ENCODE measurements at regions not wholly inside any gene's neighbourhood (a gene's known extent, or its start where the extent isn't known, plus 50 kb on each side); places are given as distances from the start of the nearest gene placed in this dataset.

GRCh38 chr7:118129041-118129795 is 54.7 kb upstream of the LSM8 start:
- Histone ChIP-seq H3K27me3 (no peaks in the 10 kb centered on the region), H3K4me1 (no peaks in the 10 kb centered on the region), H3K27ac (no peak overlapping the region), H3K36me3 (no peaks in the 10 kb centered on the region), H3K9me3 (peaks cover 0 to 13% (median 0%) of the 10 kb centered on the region in 12 donors), H3K4me3 (no peak overlapping the region)
- TF ChIP-seq CTCF (IDR thresholded peaks at IDR 0.05) (no peak), POLR2A (IDR thresholded peaks at IDR 0.05) (no peak)
- intact Hi-C loops (cut with DNase I) = no loop called here
- WGBS, 4 donors = 50 to 65% (median 57%) methylated on average over 3 of the region's 3 CpGs
- no peak for ATAC-seq
- DNase-seq = no peak

DNA sequence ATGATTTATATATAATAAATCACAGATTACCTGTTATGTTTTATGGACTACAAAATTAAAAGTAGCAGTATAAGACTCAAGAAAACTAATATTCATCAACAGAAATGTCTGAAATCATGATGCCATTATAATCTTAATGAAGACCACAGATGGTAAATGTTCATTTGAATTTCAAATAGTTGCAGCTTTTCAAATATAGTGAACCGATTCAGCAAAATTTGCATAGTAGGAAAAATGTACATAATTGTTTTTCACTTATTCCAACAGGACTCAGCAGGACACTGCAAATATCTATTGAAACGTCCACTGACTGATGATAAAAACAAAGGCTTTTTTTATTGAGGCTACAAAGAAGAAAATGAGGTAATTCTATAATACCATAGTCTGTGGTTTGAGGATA is 51.2 kb upstream of the LSM8 start:
- no peaks in the 10 kb centered on the region for H3K4me1 ChIP-seq
- no peaks in the 10 kb centered on the region for H3K36me3 ChIP-seq
- 61 to 70% (median 66%) methylated on average over 2 of the region's 2 CpGs for WGBS, 4 donors
- no peak overlapping the region for H3K4me3 ChIP-seq
- TF ChIP-seq CTCF (IDR thresholded peaks at IDR 0.05) (no peak), POLR2A (IDR thresholded peaks at IDR 0.05) (no peak)
- no peaks in the 10 kb centered on the region for H3K27me3 ChIP-seq
- no peak overlapping the region for H3K27ac ChIP-seq
- ATAC-seq (no peak), DNase-seq (no peak)
- intact Hi-C loops (cut with DNase I) = no loop called here
- H3K9me3 ChIP-seq = peaks cover 0 to 5% (median 0%) of the 10 kb centered on the region in 12 donors
